ENCODE measurements at regions not wholly inside any gene's neighbourhood (a gene's known extent, or its start where the extent isn't known, plus 50 kb on each side); places are given as distances from the start of the nearest gene placed in this dataset.

DNA sequence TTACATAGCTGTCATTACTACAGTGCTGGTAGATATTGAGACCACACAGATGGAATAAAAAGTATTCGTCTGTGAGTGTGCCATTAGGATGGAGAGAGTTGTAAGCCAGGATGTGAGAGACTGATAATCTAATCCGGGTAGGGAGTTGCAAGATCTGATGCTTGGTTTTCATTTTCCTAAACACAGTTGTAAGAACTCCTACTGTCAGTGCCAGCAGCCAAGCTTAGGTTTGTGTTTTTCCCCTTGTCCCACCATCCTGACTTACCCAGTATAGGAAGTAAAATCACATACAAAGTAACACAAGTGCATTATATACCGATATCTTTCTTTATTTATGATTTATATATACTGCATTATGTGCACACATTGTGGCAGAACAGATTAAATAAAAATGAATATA is 726.4 kb upstream of the PCDH20 start:
- Histone ChIP-seq H3T11ph (ENCODE audit: low read length) (no peak overlapping the region), H2BK15ac (ENCODE audit: low read depth, low read length) (no peak overlapping the region), H2AK5ac (ENCODE audit: insufficient read length, low read length) (no peak overlapping the region), H3K56ac (ENCODE audit: insufficient read length, low read depth, low read length) (no peak overlapping the region), H3K23me2 (ENCODE audit: insufficient read length, low read depth, low read length, poor library complexity, severe bottlenecking) (no peaks in the 10 kb centered on the region), H3K27me3 (ENCODE audit: insufficient read depth, low read length) (no peaks in the 10 kb centered on the region), H2AFZ (ENCODE audit: low read length) (no peak overlapping the region), H4K5ac (ENCODE audit: insufficient read length, low read depth, low read length) (no peak overlapping the region), H3K18ac (ENCODE audit: insufficient read length, low read depth, low read length) (no peak overlapping the region), H3K4me2 (ENCODE audit: insufficient read depth, insufficient read length, low read length) (no peak overlapping the region), H3K4me1 (ENCODE audit: insufficient read depth, low read length) (no peaks in the 10 kb centered on the region), H2BK20ac (ENCODE audit: low read depth, low read length, poor library complexity, severe bottlenecking) (no peak overlapping the region), H2BK120ac (ENCODE audit: low read depth, low read length, poor library complexity, severe bottlenecking) (no peak overlapping the region), H3K27ac (ENCODE audit: insufficient read length, low read depth, low read length) (no peak overlapping the region), H4K8ac (replicated peaks; ENCODE audit: insufficient read length, low read depth, low read length) (no peak overlapping the region), H3K4ac (ENCODE audit: low read depth, low read length) (no peak overlapping the region), H3K14ac (ENCODE audit: insufficient read depth, low read length) (no peak overlapping the region), H4K20me1 (ENCODE audit: control insufficient read depth, insufficient read depth, insufficient read length) (no peaks in the 10 kb centered on the region), H2BK12ac (ENCODE audit: insufficient read length, low read depth, low read length) (no peak overlapping the region), H3K23ac (ENCODE audit: insufficient read length, low read depth, low read length) (no peak overlapping the region), H3K9me3 (ENCODE audit: control insufficient read depth, low read depth, low read length) (no peaks in the 10 kb centered on the region), H3K79me1 (ENCODE audit: insufficient read depth, low read depth, low read length, poor library complexity, severe bottlenecking) (no peaks in the 10 kb centered on the region), H3K9ac (ENCODE audit: extremely low read depth, insufficient read length, low read length) (no peak overlapping the region), H2BK5ac (ENCODE audit: insufficient read length, low read length) (no peak overlapping the region), H3K79me2 (ENCODE audit: insufficient read depth, low read length) (no peaks in the 10 kb centered on the region), H4K91ac (ENCODE audit: insufficient read length, low read depth, low read length) (no peak overlapping the region)
- H3K27ac Mint-ChIP-seq = no peak overlapping the region
- DNase-seq = no peak
- WGBS (ENCODE audit: extremely low coverage, insufficient read length, low lambda C conversion rate) = no CpG with 5 or more reads among the region's 3 CpGs
- TF ChIP-seq CTCF (conservative IDR thresholded peaks at IDR 0.05) = no peak
- no peak overlapping the region for H3K4me3 Mint-ChIP-seq
- peaks cover 0 to 18% (median 8%) of the 10 kb centered on the region in 3 experiments; a peak in 5 of 7 replicates for H3K36me3 Mint-ChIP-seq (ENCODE audit: insufficient read depth in 1 of 3, low read depth in 3 of 3)
- H3K27me3 Mint-ChIP-seq (ENCODE audit: low read depth) = no peaks in the 10 kb centered on the region; the same call in 1 of the 2 replicates
- peaks cover 6 to 25% of the 10 kb centered on the region in 2 experiments for H3K9me3 Mint-ChIP-seq
- no peaks in the 10 kb centered on the region for H3K4me1 Mint-ChIP-seq
